H9 (cell line): ENCODE measurements at regions not wholly inside any gene's neighbourhood (a gene's known extent, or its start where the extent isn't known, plus 50 kb on each side); places are given as distances from the start of the nearest gene placed in this dataset.
"Not testable (repeated sequence)": the region's sequence is repeated elsewhere in the genome, so short reads cannot be mapped to it uniquely, and the experiment has no call there.

Experiments used
- DNase-seq: peaks from one replicate; pipeline ENCODE4 v3.0.0-alpha.2; 2017
- H2AFZ ChIP-seq: one replicate; pipeline ENCODE4 v1.6.1; 2013; ENCODE audit warnings: mild to moderate bottlenecking, low read length, control low read depth, moderate library complexity
- H2AK5ac ChIP-seq: 2 replicates; pipeline ENCODE4 v1.6.1; 2013; ENCODE audit warnings: low read length, control low read depth, mixed read lengths; ENCODE audit not compliant: insufficient read length
- H2BK120ac ChIP-seq: one replicate; pipeline ENCODE4 v1.6.1; 2013; ENCODE audit warnings: low read depth, mild to moderate bottlenecking, low read length, control low read depth, inconsistent platforms; ENCODE audit not compliant: poor library complexity, severe bottlenecking
- H2BK12ac ChIP-seq: 2 replicates; pipeline ENCODE4 v1.6.1; 2013; ENCODE audit warnings: low read length, control low read depth, mixed read lengths, low read depth; ENCODE audit not compliant: insufficient read length
- H2BK15ac ChIP-seq: 2 replicates; pipeline ENCODE4 v1.6.1; 2013; ENCODE audit warnings: low read depth, low read length, control low read depth
- H2BK20ac ChIP-seq: one replicate; pipeline ENCODE4 v1.6.1; 2013; ENCODE audit warnings: low read depth, mild to moderate bottlenecking, low read length, control low read depth, inconsistent platforms; ENCODE audit not compliant: poor library complexity, severe bottlenecking
- H2BK5ac ChIP-seq: 2 replicates; pipeline ENCODE4 v1.6.1; 2013; ENCODE audit warnings: low read length, control low read depth, mixed read lengths; ENCODE audit not compliant: insufficient read length
- H3K14ac ChIP-seq: 2 replicates; pipeline ENCODE4 v1.6.1; 2013; ENCODE audit warnings: low read length, control low read depth; ENCODE audit not compliant: insufficient read depth
- H3K18ac ChIP-seq: 2 replicates; pipeline ENCODE4 v1.6.1; 2013; ENCODE audit warnings: low read depth, mild to moderate bottlenecking, mixed read lengths, low read length, control low read depth; ENCODE audit not compliant: insufficient read length
- H3K23ac ChIP-seq: 2 replicates; pipeline ENCODE4 v1.6.1; 2013; ENCODE audit warnings: low read length, control low read depth, mixed read lengths, low read depth; ENCODE audit not compliant: insufficient read length
- H3K23me2 ChIP-seq: 2 replicates; pipeline ENCODE4 v1.6.1; 2013; ENCODE audit warnings: low read depth, mild to moderate bottlenecking, mixed read lengths, low read length, control low read depth; ENCODE audit not compliant: insufficient read length, poor library complexity, severe bottlenecking
- H3K27ac ChIP-seq: 2 replicates; pipeline ENCODE4 v1.5.1; 2013; ENCODE audit warnings: low read length, control low read depth, mixed read lengths, low read depth; ENCODE audit not compliant: insufficient read length
- H3K27me3 ChIP-seq: 2 replicates; pipeline ENCODE4 v1.6.1; 2013; ENCODE audit warnings: low read length, control low read depth, inconsistent platforms; ENCODE audit not compliant: insufficient read depth
- H3K4ac ChIP-seq: 2 replicates; pipeline ENCODE4 v1.6.1; 2013; ENCODE audit warnings: low read depth, mild to moderate bottlenecking, control low read depth, inconsistent platforms, low read length, moderate library complexity
- H3K4me1 ChIP-seq: 2 replicates; pipeline ENCODE4 v1.6.1; 2013; ENCODE audit warnings: low read length, control low read depth, inconsistent platforms; ENCODE audit not compliant: insufficient read depth
- H3K4me2 ChIP-seq: 2 replicates; pipeline ENCODE4 v1.6.1; 2013; ENCODE audit warnings: low read length, control low read depth, mixed read lengths; ENCODE audit not compliant: insufficient read length, insufficient read depth
- H3K56ac ChIP-seq: 2 replicates; pipeline ENCODE4 v1.6.1; 2013; ENCODE audit warnings: low read depth, mild to moderate bottlenecking, mixed read lengths, low read length, control low read depth; ENCODE audit not compliant: insufficient read length
- H3K79me1 ChIP-seq: 2 replicates; pipeline ENCODE4 v1.6.1; 2013; ENCODE audit warnings: low read depth, mild to moderate bottlenecking, moderate library complexity, low read length, control low read depth, inconsistent platforms; ENCODE audit not compliant: insufficient read depth, poor library complexity, severe bottlenecking
- H3K79me2 ChIP-seq: 2 replicates; pipeline ENCODE4 v1.6.1; 2013; ENCODE audit warnings: low read length, control low read depth, inconsistent platforms; ENCODE audit not compliant: insufficient read depth
- H3K9ac ChIP-seq: 2 replicates; pipeline ENCODE4 v1.6.1; 2013; ENCODE audit warnings: low read length, control low read depth, mixed read lengths; ENCODE audit not compliant: insufficient read length; ENCODE audit errors: extremely low read depth
- H3K9me3 ChIP-seq: one replicate; pipeline ENCODE4 v1.6.1; 2013; ENCODE audit warnings: low read depth, low read length, inconsistent platforms; ENCODE audit not compliant: control insufficient read depth
- H3T11ph ChIP-seq: one replicate; pipeline ENCODE4 v1.6.1; 2013; ENCODE audit warnings: mild to moderate bottlenecking, low read length, control low read depth, inconsistent platforms
- H4K20me1 ChIP-seq: one replicate; pipeline ENCODE4 v1.6.1; 2013; ENCODE audit not compliant: control insufficient read depth, insufficient read length, insufficient read depth
- H4K5ac ChIP-seq: 2 replicates; pipeline ENCODE4 v1.6.1; 2013; ENCODE audit warnings: low read depth, mild to moderate bottlenecking, mixed read lengths, low read length, control low read depth; ENCODE audit not compliant: insufficient read length
- H4K8ac ChIP-seq: replicated peaks from 2 replicates; pipeline ENCODE4 v1.6.1; 2013; ENCODE audit warnings: low read length, control low read depth, mixed read lengths, low read depth; ENCODE audit not compliant: insufficient read length
- H4K91ac ChIP-seq: 2 replicates; pipeline ENCODE4 v1.6.1; 2013; ENCODE audit warnings: low read depth, mild to moderate bottlenecking, moderate library complexity, mixed read lengths, low read length, control low read depth; ENCODE audit not compliant: insufficient read length
- H3K27ac Mint-ChIP-seq, 3 experiments: 2 replicates in 2 of 3; 3 replicates in 1 of 3; pipeline ENCODE4 v1.8.0; 2020 to 2021; ENCODE audit warnings: mixed read lengths in 3 of 3, mild to moderate bottlenecking in 1 of 3, moderate library complexity in 1 of 3
- H3K27me3 Mint-ChIP-seq: 2 replicates; pipeline ENCODE4 v1.8.0; 2021; ENCODE audit warnings: low read depth, mild to moderate bottlenecking, moderate library complexity, mixed read lengths
- H3K36me3 Mint-ChIP-seq, 3 experiments: 2 replicates in 2 of 3; 3 replicates in 1 of 3; pipeline ENCODE4 v1.8.0; 2020 to 2021; ENCODE audit warnings: low read depth in 3 of 3, mixed read lengths in 3 of 3; ENCODE audit not compliant: insufficient read depth in 1 of 3
- H3K4me1 Mint-ChIP-seq, 2 experiments: 2 replicates each; pipeline ENCODE4 v1.8.0; 2020; ENCODE audit warnings: mixed read lengths in 2 of 2
- H3K4me3 Mint-ChIP-seq, 2 experiments: 2 replicates in 1 of 2; 3 replicates in 1 of 2; pipeline ENCODE4 v1.8.0; 2020 to 2021; ENCODE audit warnings: mild to moderate bottlenecking in 2 of 2, mixed read lengths in 2 of 2, moderate library complexity in 1 of 2
- H3K9me3 Mint-ChIP-seq, 2 experiments: 2 replicates in 1 of 2; 3 replicates in 1 of 2; pipeline ENCODE4 v1.8.0; 2020; ENCODE audit warnings: mild to moderate bottlenecking in 2 of 2, mixed read lengths in 2 of 2, moderate library complexity in 1 of 2
- WGBS: extraction: QIAGEN DNeasy Blood & Tissue Kit; methylation state at CpG from one replicate; pipeline ENCODE4 v1.1.7; 2013; ENCODE audit warnings: missing lambda C conversion rate, low lambda C conversion rate, mixed read lengths; ENCODE audit not compliant: insufficient read length; ENCODE audit errors: extremely low coverage; 5-methylcytosine and 5-hydroxymethylcytosine counted together

- WGBS = no CpG with 5 or more reads among the region's 4 CpGs
- not testable (repeated sequence) for H2AFZ ChIP-seq, H2BK120ac ChIP-seq, H3K79me2 ChIP-seq, H3K9me3 ChIP-seq, H3K4me2 ChIP-seq, H2BK12ac ChIP-seq, H3K79me1 ChIP-seq, H3K18ac ChIP-seq, H3K9ac ChIP-seq, H3K4me1 ChIP-seq, H2BK15ac ChIP-seq, H2AK5ac ChIP-seq, H3K27ac Mint-ChIP-seq, H3K27me3 ChIP-seq, H2BK5ac ChIP-seq, H3K23ac ChIP-seq, H4K91ac ChIP-seq, H4K5ac ChIP-seq, H4K8ac ChIP-seq, H3K4ac ChIP-seq, H4K20me1 ChIP-seq, H3T11ph ChIP-seq, H3K56ac ChIP-seq, H3K4me3 Mint-ChIP-seq, H3K23me2 ChIP-seq, H3K14ac ChIP-seq, H3K27ac ChIP-seq, H2BK20ac ChIP-seq, H3K4me1 Mint-ChIP-seq, H3K36me3 Mint-ChIP-seq, DNase-seq
- H3K9me3 Mint-ChIP-seq = peaks cover 47 to 61% of the 10 kb centered on the region in 2 experiments
- peaks cover 99% of the 10 kb centered on the region for H3K27me3 Mint-ChIP-seq
These were observed 185.8 kb downstream of the FOXD4L6 start for GRCh38 chr9:40942730-40943129.

- not testable (repeated sequence) for H3K4me1 Mint-ChIP-seq, H3K27ac ChIP-seq, H2BK5ac ChIP-seq, H4K20me1 ChIP-seq, H2BK15ac ChIP-seq, H3K4me2 ChIP-seq, H2AFZ ChIP-seq, H2BK20ac ChIP-seq, H3K23ac ChIP-seq, H3K14ac ChIP-seq, H3K79me1 ChIP-seq, H3K18ac ChIP-seq, H3K36me3 Mint-ChIP-seq, H3K4me1 ChIP-seq, H3T11ph ChIP-seq, H2BK12ac ChIP-seq, H3K9ac ChIP-seq, H3K27me3 ChIP-seq, H3K56ac ChIP-seq, DNase-seq, H3K79me2 ChIP-seq, H2BK120ac ChIP-seq, H2AK5ac ChIP-seq, H4K91ac ChIP-seq, H3K4ac ChIP-seq, H4K5ac ChIP-seq, H3K27ac Mint-ChIP-seq, H3K4me3 Mint-ChIP-seq, H3K9me3 ChIP-seq, H3K23me2 ChIP-seq, H4K8ac ChIP-seq
- WGBS = no CpG with 5 or more reads among the region's 1 CpG
- Mint-ChIP-seq H3K27me3 (peaks cover 80% of the 10 kb centered on the region), H3K9me3 (peaks cover 39 to 49% of the 10 kb centered on the region in 2 experiments)
These were observed 188.6 kb downstream of the FOXD4L6 start for GRCh38 chr9:40939888-40940209.
